Hematopoietic multipotent progenitor cell treated with erythropoietin and hydrocortisone succinate and interleukin-3 and kit ligand, for 8 days (in vitro differentiated cells): ENCODE measurements at regions not wholly inside any gene's neighbourhood (a gene's known extent, or its start where the extent isn't known, plus 50 kb on each side); places are given as distances from the start of the nearest gene placed in this dataset.

ENCODE experiments used
- DNase-seq: peaks from one replicate; pipeline ENCODE4 v3.0.0-alpha.2; 2015

DNA sequence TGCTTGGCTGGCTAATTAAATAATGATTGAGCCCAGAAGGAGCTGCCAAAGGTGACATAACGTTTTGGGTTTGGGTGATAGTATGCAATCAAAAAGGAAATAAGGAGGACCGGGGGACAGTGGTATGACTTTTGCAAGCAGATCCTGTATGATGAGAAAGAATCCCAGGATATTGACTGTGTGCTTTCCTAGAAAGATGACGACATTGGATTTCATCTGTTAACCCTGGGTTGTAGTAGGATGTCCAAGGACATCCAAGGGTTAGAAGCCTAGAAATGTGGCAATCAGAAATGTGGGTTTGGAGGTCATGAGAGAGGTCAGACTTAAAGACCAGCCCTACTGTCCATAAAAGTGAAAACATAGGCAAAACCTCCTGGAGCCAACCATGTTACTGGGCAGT is 50.3 kb upstream of the HMHB1 start:
- DNase-seq: no peak

DNA sequence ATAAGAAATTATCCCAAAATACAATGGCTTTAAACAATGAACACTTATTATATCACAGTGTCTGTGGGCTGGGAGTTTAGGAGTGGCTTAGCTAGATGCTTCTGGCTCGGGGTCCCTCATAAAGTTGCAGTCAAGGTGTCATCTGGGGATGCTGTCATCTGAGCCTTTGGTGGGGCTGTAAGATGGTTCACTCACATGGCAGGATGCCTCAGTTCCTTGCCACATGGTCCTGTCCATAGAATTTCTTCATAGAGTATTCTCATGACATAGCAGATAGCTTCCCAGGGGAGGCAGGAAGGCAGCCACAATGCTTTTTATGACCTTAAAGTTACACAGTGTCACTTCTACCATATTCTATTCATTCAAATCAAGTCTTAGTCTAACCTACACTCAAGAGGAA is 51.2 kb upstream of the HMHB1 start:
- DNase-seq: no peak

DNA sequence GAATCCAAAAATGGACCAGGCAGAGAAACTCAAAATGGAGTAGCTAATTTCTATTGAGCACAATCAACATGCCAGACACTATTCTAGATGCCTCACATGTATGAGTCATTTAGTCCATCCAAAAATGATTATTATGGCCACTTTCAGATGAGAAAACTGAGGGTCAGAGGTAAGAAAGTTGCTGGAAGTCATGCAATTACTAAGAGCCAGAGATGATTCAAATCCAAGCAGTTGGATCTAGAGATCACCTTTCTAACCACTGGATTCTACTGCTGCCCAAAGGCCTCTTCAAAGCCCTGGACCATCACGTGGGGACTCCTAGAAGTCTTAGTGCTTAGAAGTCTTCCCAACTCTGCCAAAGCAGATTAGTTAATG is 51.8 kb upstream of the HMHB1 start:
- DNase-seq: no peak

DNA sequence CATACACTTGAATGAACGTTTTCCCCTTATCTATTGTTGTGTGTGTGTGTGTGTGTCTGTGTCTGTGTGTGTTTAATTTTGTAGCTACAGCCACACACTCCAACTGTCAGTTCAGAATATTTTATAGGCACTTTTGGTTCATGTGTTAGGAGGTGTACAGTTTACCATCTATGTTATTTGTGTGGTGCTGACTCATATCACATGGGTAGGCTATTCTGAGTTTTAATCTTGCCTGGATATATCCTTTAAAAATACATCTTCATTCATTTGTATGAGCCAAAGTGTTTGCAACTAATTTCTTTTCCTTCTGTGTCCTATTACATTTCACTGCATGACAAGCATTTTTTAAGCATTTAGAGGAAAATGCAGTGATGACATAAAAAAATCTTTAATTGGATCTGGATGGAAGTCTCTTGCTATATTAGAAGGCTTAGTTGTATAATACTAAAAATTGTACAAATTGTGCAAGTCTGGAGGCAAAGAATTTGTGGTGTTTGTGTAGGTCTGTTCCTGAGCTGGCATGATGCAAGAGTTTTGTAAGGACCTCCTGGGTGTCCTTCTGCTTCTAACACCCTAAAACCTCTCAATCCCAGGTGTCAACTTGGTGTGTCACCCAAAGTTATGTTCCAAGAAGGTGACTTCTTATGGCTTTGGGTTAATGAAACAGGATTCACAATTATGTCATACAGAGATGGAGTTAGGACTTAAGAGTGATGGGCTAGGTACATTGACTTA is 52.4 kb upstream of the HMHB1 start:
- DNase-seq: no peak

DNA sequence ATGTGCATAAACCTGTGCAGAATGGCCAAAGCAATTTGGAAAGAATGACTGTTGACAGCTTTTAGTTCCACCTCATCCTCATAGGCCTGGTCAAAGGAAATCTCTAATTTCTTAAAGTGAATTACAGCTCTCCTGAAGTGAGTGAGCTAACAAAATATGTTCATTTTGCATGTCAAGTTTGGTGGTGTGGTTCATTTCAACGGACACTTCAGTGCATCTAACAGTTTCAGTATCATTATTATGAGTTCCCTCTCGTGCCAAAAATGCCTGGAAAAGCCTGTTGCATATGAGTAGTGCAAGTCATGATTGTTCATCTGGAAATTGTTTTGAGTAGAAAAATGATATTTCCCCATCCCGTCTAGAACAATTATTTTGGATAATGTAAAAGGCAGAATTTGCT is 53.2 kb upstream of the HMHB1 start:
- no peak for DNase-seq

DNA sequence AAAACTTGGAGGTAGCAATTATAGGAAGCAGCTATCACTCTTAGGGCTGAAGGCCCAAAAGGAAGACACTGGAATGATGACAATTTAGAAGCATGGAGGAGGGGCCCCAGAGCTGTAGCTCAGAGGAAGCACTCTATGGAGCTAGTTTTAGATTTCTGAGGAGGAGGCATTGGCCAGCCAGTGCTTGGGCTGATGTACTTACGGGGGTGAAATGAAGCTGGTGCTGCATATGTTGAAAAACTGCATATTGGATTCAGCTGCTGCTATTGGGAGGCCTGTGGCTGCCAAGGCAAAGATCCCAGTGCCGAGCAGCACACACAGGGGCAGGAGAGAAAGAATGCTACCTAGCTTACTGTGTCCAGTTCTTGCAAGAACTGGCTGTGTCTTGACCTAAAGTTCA is 53.9 kb upstream of the HMHB1 start:
- no peak for DNase-seq

DNA sequence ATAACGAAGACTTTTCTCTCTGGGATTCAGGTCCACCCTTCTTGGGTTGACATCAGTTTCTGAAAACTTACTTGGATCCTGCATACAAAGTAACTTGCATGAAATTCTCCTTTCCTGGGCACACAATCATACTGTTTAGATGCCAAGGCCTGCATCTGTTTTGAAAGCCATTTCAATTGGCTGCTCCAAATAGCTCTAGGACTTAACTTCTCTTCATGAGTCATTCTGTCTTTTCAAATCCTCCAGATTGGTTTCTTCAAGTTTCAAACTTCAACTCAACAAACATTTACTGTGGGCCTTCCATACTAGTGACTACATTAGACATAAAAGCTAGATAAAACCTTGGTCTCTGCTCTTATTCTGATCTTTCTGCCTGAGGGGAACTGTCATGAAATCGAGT is 54.8 kb upstream of the HMHB1 start:
- DNase-seq: no peak

DNA sequence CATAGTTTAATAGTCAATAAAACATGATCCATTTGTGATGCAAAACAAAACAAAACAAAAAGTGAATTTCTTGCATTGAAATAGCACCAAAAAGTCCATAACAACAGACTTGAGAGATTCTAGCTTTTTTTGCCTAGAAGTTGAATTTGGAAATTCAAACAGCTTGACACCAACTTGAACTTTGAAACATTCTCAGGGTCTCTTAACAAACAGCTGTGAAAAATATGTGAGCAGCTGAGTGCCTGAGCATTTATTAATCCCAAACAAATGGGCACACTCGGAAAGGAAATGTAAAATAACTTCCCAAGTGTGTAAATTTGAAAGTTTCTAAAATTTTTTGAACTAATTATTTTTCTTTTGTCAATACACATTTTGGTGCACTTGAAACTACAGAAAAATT is 56.0 kb upstream of the HMHB1 start:
- no peak for DNase-seq

DNA sequence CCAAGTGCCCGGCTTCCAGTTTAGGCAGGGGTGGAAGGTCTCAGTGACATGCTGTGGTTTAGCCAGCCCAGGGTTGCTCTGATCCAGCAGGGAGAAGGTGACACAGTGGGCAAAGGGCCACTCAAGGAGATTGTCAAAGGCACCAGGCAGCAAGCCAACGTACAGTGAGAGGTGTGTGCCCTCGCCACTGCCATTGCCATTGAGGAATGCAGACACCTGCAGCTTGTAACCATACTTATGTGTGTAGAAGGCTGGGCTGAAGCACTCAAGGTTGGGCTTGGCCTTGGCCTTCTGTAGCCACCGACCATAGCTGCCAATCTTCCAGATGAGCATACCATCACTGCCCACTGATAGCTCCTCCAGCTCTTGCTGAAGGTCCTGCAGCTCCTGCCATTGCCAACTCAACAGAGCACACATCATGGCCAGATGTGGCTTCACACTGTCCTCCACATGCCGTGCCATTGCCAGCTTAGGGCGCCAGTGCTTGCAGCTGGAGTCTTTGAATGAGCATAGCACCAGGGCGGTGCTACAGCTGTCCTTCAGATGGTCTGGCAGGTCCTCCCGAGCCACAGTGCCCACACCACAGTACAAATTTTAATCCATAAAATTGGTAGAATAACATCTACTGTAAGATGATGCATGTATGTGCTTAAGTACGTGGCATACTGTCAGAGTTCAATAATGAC is 59.7 kb upstream of the HMHB1 start:
- DNase-seq: no peak

DNA sequence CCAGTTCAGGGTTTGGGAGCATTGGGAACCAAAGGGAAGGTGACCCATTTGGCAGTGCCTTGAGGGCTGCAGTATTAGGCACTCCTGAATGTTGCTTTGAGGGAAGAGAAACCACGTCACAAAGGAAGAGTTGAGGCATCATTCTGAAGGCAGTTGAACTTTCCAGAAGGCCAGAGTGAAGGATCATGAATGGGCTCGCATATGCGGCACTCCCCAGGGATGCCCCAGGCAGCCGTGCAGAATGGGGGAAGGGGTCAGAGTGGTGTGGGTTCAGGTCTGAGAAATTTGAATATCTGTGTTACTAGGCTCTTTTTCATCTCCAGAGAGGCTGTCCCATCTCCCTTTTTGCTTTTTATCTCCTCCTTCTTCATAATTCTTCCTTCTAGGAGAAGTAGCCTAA is 60.6 kb upstream of the HMHB1 start:
- no peak for DNase-seq

DNA sequence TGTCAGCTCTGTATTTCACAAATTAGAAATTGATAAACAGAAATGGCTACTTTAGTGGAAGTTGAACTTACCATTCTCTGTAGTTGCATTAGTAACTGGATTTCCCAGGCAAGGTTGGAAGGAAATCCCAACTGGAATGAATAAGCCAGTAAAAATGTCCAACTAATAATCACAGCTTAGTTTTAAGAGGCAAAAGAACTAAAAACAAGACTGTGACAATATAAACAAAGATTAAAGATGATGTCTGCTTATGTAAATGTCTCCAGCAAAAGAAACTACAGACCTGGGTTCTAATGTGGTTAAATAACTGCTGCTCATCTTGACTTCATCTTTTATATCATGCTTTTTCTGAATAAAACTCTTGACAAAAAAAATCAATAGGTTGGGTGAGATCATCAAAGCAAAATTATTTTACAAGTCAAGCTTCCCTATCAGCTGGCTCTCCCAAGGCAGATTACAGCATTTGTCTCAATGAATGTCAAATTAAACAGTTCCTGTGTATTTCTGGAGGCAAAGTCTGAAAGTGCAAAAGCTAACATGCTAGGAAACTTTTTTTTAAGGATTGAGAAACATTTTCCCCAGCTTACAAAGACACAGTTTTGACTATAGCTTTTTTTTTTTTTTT is 62.3 kb upstream of the HMHB1 start:
- DNase-seq: no peak

DNA sequence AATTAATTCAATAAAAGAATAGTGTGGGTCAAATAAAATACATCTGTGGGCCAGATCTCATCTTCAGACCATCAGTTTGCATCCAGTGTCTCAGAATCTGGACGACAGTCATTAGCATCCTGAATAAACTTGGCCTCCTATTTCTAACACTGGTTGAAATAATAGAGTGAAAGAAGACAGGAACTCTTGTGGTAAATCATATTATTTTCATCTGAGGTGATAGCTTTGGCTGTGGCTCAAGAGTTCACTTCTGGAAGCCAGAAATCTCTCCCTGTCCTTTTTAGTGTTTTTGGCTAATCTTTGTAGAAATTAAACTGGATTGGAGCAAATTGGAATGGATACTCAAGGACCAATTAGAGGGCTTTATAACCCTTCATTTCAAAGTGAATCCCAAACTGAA is 63.4 kb upstream of the HMHB1 start:
- DNase-seq: no peak

DNA sequence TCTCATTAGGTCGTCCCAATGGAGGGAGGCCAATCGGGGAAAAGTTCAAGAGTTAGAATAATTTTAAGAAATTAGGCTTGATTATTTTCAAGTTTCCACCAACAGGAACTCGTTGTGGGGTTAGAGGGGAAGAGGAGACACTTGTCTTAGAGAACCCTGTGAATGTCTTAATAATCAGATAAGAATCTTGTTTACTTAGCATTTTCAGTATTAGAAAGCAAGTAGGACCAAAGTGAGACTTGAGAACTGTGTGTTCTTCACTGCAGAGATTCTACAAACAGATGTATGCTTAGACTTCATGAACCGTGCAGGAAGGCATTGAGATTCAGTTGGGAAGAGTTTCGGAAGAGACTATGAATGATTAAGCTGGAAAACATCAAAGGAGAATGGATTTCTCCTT is 69.0 kb upstream of the HMHB1 start:
- no peak for DNase-seq

DNA sequence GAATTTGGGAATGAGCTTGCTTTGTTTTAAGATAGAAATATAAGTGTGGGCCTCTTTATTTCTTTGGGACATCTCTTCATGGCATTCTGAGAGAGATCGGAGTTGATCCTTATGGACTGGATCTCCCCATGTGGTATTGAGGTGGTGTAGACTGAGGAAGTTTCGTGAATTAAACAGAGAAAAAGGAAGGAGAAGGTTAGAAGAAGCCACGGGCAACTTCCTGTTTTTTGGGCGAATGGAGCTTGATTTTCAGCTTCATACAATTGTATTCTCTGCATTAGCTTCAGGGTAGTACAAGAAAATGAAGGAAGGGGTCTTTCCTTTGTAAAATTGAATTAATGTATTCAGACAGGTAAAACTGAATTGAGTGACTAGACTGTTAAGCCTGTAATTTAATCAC is 70.5 kb upstream of the HMHB1 start:
- no peak for DNase-seq

DNA sequence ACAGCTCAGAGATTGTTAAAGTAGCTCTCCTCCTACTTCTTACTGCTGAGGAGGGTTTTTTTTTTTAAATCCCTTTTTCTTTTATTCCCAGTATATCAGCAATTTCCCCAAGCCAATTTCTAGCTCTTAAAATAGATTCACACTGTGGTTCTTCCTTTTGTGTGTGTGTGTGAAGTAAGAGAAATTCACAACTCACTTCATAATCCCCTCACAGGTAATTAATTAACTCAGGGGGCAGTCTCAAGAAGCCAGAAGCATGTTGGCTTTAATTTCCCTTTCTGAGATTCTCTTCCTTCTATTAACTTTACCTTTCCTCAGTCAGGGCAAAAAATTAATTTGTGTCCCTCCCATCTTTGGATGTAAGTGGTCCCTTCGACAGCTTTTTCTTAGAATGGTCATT is 71.0 kb upstream of the HMHB1 start:
- no peak for DNase-seq

DNA sequence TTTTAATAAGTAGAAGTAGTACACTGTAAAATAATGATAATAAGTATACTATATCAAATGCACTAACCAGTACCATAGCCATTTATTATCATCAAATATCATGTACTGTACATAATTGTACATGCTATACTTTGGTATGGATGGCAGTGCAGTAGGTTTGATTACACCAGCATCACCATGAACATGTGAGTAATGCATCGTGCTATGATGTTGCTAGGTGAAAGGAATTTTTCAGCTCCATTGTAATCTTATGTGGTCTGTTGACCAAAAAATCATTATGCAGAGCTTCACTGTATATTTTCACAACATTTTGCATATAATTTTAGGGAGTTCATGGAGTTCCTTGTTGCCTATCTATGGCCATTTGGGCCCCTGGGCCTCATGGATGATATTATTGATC is 72.2 kb upstream of the HMHB1 start:
- DNase-seq: no peak

DNA sequence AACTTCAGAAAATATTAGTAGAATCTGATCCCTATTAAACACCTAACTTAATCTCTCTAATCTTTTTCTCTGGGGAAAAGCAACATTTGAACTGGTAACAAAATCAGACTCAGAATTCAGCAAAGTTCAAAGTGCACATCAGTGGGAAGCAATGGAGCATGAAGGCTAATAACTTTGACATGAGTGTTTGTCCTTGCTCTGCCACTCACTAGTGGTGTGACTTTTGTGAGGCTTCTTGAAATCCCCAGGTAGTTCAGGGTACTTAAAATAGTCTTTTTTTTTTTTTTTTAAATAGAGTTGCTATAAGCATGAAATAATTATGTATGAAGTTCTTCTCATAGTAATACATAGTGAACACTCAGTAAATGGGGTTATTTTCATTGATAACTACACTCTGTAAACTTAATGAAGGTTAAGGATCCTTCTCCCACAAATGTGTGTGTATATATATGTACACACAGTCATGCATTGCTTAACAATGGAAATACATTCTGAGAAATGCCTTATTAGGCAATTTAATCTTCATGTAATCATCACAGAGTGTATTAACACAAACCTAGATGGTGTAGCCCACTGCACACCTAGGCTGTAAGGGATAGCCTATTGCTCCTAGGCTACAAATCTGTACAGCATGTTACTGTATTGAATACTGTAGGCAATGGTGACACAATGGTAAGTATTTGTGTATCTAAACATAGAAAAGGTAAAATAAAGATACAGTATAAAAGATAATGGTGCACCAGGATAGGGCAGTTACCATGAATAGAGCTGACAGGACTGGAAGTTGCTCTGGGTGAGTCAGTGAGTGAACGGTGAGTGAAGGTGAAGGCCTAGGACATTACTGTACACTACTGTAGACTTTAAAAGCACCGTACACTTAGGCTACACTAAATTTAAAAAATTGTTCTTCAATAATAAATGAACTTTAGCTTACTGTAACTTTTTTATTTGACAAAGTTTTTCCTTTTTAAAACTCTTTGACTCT is 73.3 kb upstream of the HMHB1 start:
- DNase-seq: no peak

DNA sequence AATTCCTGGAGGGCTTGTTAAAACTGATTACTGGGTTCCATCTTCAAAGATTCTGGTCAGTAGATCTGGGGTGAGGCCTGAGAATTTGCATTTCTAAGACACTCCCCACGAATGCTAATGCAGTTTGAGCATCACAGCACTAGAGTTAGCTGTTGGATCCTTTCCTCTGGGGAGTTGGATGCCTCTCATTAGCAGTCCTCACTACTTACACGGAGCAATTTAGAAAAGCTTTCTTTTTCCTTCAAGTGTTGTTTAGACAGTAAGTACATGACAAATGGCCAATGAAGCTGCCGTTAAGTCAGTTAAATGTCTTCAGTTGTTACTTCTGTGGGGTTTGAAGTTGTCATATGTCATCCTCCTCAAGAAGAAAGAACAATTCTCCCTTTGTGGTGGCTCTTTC is 74.9 kb upstream of the HMHB1 start:
- no peak for DNase-seq

DNA sequence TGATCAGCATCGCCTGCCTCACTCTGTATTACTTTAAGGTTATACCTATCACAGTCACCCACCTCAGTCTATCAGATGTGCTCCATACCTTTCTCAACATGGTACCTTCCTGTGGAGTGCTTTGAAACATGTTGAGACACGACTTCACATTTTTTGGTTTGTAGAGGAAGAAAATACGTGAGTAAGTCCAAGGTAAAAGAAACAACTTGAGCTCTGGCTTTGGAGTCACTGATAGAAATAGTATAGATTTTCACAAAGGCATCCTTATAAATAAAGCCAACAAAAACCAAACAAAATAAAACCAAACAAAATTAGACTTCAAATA is 77.5 kb upstream of the HMHB1 start:
- no peak for DNase-seq

DNA sequence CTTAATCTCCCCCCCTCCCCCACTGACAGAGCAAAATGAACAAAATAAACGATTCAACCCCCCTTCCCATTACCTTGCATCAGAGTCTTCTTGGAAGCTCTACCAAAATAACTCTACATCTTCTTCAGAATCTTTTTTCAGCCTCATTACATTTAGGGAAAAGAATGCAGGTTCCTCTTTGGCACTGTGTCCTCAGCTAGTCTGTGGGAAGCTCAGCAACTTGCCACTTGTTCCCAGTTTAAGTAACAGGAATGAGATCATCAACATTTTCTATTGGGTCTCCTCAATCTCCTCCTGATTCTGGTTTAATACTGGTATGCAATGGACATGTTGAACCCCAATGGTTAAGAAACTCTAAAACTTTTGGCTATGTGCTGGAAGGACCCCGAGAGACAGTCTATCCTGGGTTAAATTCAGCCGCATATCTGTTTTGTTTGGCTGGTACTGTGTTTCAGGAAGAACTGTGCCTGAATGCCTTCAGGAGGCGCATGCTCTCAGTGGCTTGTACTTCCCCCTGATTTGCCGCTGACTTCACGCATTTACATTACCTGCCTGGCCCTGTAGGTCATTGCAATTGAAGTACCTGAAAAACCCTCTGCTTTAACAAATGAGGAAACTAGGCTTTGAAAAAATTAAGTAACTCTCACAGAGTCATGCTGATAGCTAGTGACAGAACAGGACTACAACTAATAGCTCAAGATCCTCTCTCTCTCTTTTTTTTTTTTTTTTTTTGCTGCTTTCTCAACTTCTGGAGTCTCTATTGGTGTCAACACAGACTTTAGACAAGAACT is 78.1 kb upstream of the HMHB1 start:
- DNase-seq: no peak

DNA sequence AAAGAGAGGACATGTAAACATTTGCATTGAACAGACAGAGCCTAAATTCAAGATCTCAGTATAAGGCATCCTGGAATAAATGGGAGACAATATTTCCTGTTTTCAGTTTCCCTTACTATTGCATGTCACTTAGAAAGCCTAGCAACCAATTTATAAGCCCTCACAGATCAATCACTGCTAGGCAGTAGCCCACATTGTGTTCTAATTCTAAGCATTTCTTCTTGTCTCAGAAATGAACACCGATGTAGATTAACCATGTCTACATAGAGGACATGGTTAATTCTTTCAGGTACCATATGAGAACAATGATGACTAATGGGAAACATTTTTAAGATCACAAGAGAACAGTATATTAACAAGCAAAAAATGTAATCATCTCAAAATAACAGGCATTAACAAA is 79.6 kb upstream of the HMHB1 start:
- no peak for DNase-seq

DNA sequence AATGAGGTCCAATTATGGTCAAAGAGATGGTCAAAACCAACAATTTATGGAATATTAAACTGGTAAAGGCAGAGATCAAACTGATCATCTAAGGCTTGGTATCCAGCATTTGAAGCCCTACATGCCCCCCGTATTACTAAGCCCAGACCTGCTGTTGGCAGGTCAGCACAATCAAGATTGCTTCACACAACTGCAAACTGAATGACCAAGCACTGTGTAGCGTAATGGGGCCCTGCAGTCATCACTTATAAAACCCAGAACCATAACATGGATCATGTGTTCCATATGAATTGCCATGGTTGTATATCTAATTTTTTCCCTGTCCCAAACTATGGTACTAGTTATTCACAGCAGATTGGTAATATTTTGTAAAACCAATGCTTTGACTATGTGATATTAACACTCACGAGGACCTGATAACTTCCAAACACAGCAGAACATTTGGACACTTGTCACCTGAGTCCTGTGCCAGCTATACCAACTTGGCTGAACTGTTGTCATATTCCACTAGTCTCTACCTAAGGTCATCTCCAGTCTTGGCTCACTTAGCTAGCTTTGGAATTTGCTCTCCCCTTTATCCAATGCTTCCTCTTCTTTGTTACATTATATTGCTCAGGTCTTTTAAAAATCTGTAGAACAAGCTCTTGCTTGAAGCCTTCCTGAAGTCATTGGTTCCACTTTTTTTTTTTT is 81.7 kb upstream of the HMHB1 start:
- no peak for DNase-seq
